Colonic mucosa (tissue), 4 donors: ENCODE measurements at regions not wholly inside any gene's neighbourhood (a gene's known extent, or its start where the extent isn't known, plus 50 kb on each side); places are given as distances from the start of the nearest gene placed in this dataset.

Experiments
- DNase-seq: peaks from one replicate; pipeline ENCODE4 v3.0.0-alpha.2; 2020
- H3K27ac ChIP-seq: fragments of 200-600 bp; one replicate; pipeline ENCODE4 v1.8.0; 2021
- H3K27me3 ChIP-seq: fragments of 200-600 bp; one replicate; pipeline ENCODE4 v1.8.0; 2021
- H3K36me3 ChIP-seq: fragments of 200-600 bp; one replicate; pipeline ENCODE4 v1.8.0; 2021
- H3K4me1 ChIP-seq: fragments of 200-600 bp; one replicate; pipeline ENCODE4 v1.8.0; 2021; ENCODE audit warnings: mild to moderate bottlenecking
- H3K4me3 ChIP-seq: fragments of 200-600 bp; one replicate; pipeline ENCODE4 v1.8.0; 2021
- H3K9ac ChIP-seq, 2 donors: one replicate each; pipeline ENCODE4 v1.7.0; 2013; ENCODE audit warnings: control low read depth in 2 of 2, low read depth in 2 of 2, low read length in 2 of 2
- H3K9me3 ChIP-seq: fragments of 200-600 bp; one replicate; pipeline ENCODE4 v1.8.0; 2021
- CTCF ChIP-seq: fragments of 200-600 bp; IDR thresholded peaks from one replicate; pipeline ENCODE4 v1.8.0; 2022; ENCODE audit warnings: antibody characterized with exemption, mild to moderate bottlenecking
- intact Hi-C: fragments of 100-400 bp; cut with DNase I; formaldehyde crosslinking; loops from one replicate; pipeline ENCODE4 v1.14.1; 2022
- donor health status: healthy.
- donor health status: DM: no; HTN: no; CAD: no.
- donor health status: DM: no; HTN: no; CAD: no.

GRCh38 chr5:106962464-106963230 lies 708.1 kb downstream of the EFNA5 start:
- Histone ChIP-seq H3K4me3 (no peak overlapping the region), H3K4me1 (no peaks in the 10 kb centered on the region), H3K9ac (no peak overlapping the region), H3K27me3 (no peaks in the 10 kb centered on the region), H3K27ac (no peak overlapping the region), H3K9me3 (no peaks in the 10 kb centered on the region), H3K36me3 (no peaks in the 10 kb centered on the region)
- DNase-seq: no peak
- intact Hi-C loops: no loop called here
- TF ChIP-seq CTCF: no peak

GRCh38 chr5:106959387-106959786 lies 711.4 kb downstream of the EFNA5 start:
- TF ChIP-seq CTCF: no peak
- peak; percentile 25 for DNase-seq
- no peak overlapping the region for H3K9ac ChIP-seq
- H3K9me3 ChIP-seq: no peaks in the 10 kb centered on the region
- H3K4me1 ChIP-seq: no peaks in the 10 kb centered on the region
- intact Hi-C loops: no loop called here
- H3K4me3 ChIP-seq: no peak overlapping the region
- H3K27ac ChIP-seq: no peak overlapping the region
- H3K36me3 ChIP-seq: no peaks in the 10 kb centered on the region
- no peaks in the 10 kb centered on the region for H3K27me3 ChIP-seq

GRCh38 chr5:106957336-106957735 lies 713.4 kb downstream of the EFNA5 start:
- H3K27ac ChIP-seq: no peak overlapping the region
- no peak overlapping the region for H3K4me3 ChIP-seq
- H3K36me3 ChIP-seq: no peaks in the 10 kb centered on the region
- H3K9me3 ChIP-seq: no peaks in the 10 kb centered on the region
- no peak for DNase-seq
- no peak for TF ChIP-seq CTCF
- intact Hi-C loops: no loop called here
- H3K4me1 ChIP-seq: no peaks in the 10 kb centered on the region
- H3K9ac ChIP-seq: no peak overlapping the region
- H3K27me3 ChIP-seq: no peaks in the 10 kb centered on the region

GRCh38 chr5:106956886-106957285 lies 713.9 kb downstream of the EFNA5 start:
- DNase-seq: no peak
- Histone ChIP-seq H3K36me3 (no peaks in the 10 kb centered on the region), H3K9ac (no peak overlapping the region), H3K4me3 (no peak overlapping the region), H3K4me1 (no peaks in the 10 kb centered on the region), H3K9me3 (no peaks in the 10 kb centered on the region), H3K27me3 (no peaks in the 10 kb centered on the region), H3K27ac (no peak overlapping the region)
- intact Hi-C loops: no loop called here
- TF ChIP-seq CTCF: no peak

GRCh38 chr5:106956187-106956586 lies 714.5 kb downstream of the EFNA5 start:
- Histone ChIP-seq H3K4me1 (no peaks in the 10 kb centered on the region), H3K36me3 (no peaks in the 10 kb centered on the region), H3K9ac (no peak overlapping the region), H3K4me3 (no peak overlapping the region), H3K27ac (no peak overlapping the region), H3K27me3 (no peaks in the 10 kb centered on the region), H3K9me3 (no peaks in the 10 kb centered on the region)
- intact Hi-C loops: no loop called here
- no peak for TF ChIP-seq CTCF
- DNase-seq: no peak
